NCI-H748 treated with DMSO at 0.1 percent for 48 hours (cell line): ENCODE measurements at regions not wholly inside any gene's neighbourhood (a gene's known extent, or its start where the extent isn't known, plus 50 kb on each side); places are given as distances from the start of the nearest gene placed in this dataset.
"Not testable (repeated sequence)": the region's sequence is repeated elsewhere in the genome, so short reads cannot be mapped to it uniquely, and the experiment has no call there.

Experiments
- DNase-seq: peaks from one replicate; lab custom pipeline; 2025; lab: John Stamatoyannopoulos, UW

GRCh38 chr14:105999361-106000028 lies 473.1 kb downstream of the TMEM121 start:
- DNase-seq = no peak

- DNase-seq = not testable (repeated sequence)
Observed at GRCh38 chr14:106000029-106000511, 473.7 kb downstream of the TMEM121 start.

- DNase-seq = not testable (repeated sequence)
Observed at GRCh38 chr14:106001277-106001676, 474.9 kb downstream of the TMEM121 start.

GRCh38 chr14:106003351-106003750 lies 477.0 kb downstream of the TMEM121 start:
- DNase-seq = no peak

- DNase-seq = not testable (repeated sequence)
Observed at GRCh38 chr14:106004937-106005795, 478.8 kb downstream of the TMEM121 start.

- not testable (repeated sequence) for DNase-seq
Observed at GRCh38 chr14:106006043-106006442, 479.7 kb downstream of the TMEM121 start.

GRCh38 chr14:106006716-106007115 lies 480.3 kb downstream of the TMEM121 start:
- DNase-seq = not testable (repeated sequence)

- no peak for DNase-seq
Observed at GRCh38 chr14:106010783-106011182, 484.4 kb downstream of the TMEM121 start.

- DNase-seq = peak; percentile 33
Observed at GRCh38 chr14:106011631-106012360, 485.4 kb downstream of the TMEM121 start.

GRCh38 chr14:106012361-106012725 lies 486.0 kb downstream of the TMEM121 start:
- not testable (repeated sequence) for DNase-seq

- DNase-seq = no peak
Observed at GRCh38 chr14:106013879-106014376, 487.5 kb downstream of the TMEM121 start.

- DNase-seq = not testable (repeated sequence)
Observed at GRCh38 chr14:106017952-106018351, 491.6 kb downstream of the TMEM121 start.

- no peak for DNase-seq
Observed at GRCh38 chr14:106021832-106022231, 495.4 kb downstream of the TMEM121 start.

GRCh38 chr14:106022648-106023047 lies 496.3 kb downstream of the TMEM121 start:
- not testable (repeated sequence) for DNase-seq

- no peak for DNase-seq
Observed at GRCh38 chr14:106023411-106023810, 497.0 kb downstream of the TMEM121 start.

GRCh38 chr14:106024983-106025604 lies 498.7 kb downstream of the TMEM121 start:
- no peak for DNase-seq

GRCh38 chr14:106026026-106026425 lies 499.6 kb downstream of the TMEM121 start:
- DNase-seq = no peak

- DNase-seq = not testable (repeated sequence)
Observed at GRCh38 chr14:106027759-106028158, 501.4 kb downstream of the TMEM121 start.

- no peak for DNase-seq
Observed at GRCh38 chr14:106029959-106030358, 503.6 kb downstream of the TMEM121 start.

GRCh38 chr14:106037380-106037779 lies 511.0 kb downstream of the TMEM121 start:
- no peak for DNase-seq

GRCh38 chr14:106038263-106038662 lies 511.9 kb downstream of the TMEM121 start:
- no peak for DNase-seq

- peak; percentile 18 for DNase-seq
Observed at GRCh38 chr14:106039400-106039799, 513.0 kb downstream of the TMEM121 start.
